NB4 (cell line): ENCODE measurements at regions not wholly inside any gene's neighbourhood (a gene's known extent, or its start where the extent isn't known, plus 50 kb on each side); places are given as distances from the start of the nearest gene placed in this dataset.

Experiments
- CTCF ChIP-seq: IDR thresholded peaks from one replicate; pipeline ENCODE4 v1.5.1; 2012; ENCODE audit warnings: low read depth, low read length
- MYC ChIP-seq: IDR thresholded peaks from 2 replicates; pipeline ENCODE4 v1.6.1; 2011; ENCODE audit warnings: low read depth, low read length
- POLR2A ChIP-seq: IDR thresholded peaks from 2 replicates; pipeline ENCODE4 v1.6.1; 2011; ENCODE audit warnings: mild to moderate bottlenecking; ENCODE audit not compliant: insufficient read length; ENCODE audit errors: extremely low read depth
- TF ChIP-seq, protein P1 (sequence below): IDR thresholded peaks from 2 replicates; pipeline ENCODE4 v1.6.1; 2011; ENCODE audit warnings: low read depth, low read length

- TF ChIP-seq POLR2A (no peak), CTCF (no peak), MYC (no peak)
- TF ChIP-seq, protein P1, sequence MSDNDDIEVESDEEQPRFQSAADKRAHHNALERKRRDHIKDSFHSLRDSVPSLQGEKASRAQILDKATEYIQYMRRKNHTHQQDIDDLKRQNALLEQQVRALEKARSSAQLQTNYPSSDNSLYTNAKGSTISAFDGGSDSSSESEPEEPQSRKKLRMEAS, result no peak
Observed at GRCh38 chr16:11461595-11461990, 116.3 kb downstream of the RMI2 start.
